ENCODE measurements at regions not wholly inside any gene's neighbourhood (a gene's known extent, or its start where the extent isn't known, plus 50 kb on each side); places are given as distances from the start of the nearest gene placed in this dataset.
A peak's percentile ranks its signal among the peaks of the same experiment; 100 is the strongest.

DNA sequence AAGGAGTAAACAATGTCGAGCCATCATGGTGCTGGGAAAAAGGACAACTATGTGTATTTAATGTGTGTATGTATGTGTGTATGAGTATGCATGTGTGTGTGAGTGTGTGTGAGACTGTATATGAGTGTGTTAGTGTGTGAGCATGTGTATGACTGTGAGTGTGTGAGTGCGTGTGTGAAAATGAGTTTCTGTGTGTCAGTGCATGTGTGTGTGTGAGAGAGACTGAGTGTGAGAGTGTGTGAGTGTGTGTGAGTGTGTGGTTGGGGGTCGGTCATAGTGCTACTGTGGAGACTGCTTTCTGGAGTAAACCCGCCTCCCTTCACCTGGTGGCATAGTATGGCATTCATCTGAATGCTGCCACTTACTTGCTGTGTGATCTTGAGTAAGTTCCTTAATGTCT lies 567.4 kb downstream of the FGF9 start:
- CTCF ChIA-PET, result no interaction called here
- no peak for TF ChIP-seq ZFP69B (tag by site-specific recombination; IDR thresholded peaks at IDR 0.05)
- no peak for TF ChIP-seq ZNF350 (tag by site-specific recombination; IDR thresholded peaks at IDR 0.05)
- TF ChIP-seq SCRT2 (tag by site-specific recombination; IDR thresholded peaks at IDR 0.05), result no peak
- no peak for TF ChIP-seq ZNF274 (IDR thresholded peaks at IDR 0.05; ENCODE audit: low read length)
- TF ChIP-seq ZNF274 (tag by site-specific recombination; IDR thresholded peaks at IDR 0.05; ENCODE audit: borderline replicate concordance), result no peak
- no peak for TF ChIP-seq ZNF521 (tag by site-specific recombination; IDR thresholded peaks at IDR 0.05)
- no peak for TF ChIP-seq REPIN1 (tag by site-specific recombination; IDR thresholded peaks at IDR 0.05; ENCODE audit: low read depth)
- TF ChIP-seq, protein P1, sequence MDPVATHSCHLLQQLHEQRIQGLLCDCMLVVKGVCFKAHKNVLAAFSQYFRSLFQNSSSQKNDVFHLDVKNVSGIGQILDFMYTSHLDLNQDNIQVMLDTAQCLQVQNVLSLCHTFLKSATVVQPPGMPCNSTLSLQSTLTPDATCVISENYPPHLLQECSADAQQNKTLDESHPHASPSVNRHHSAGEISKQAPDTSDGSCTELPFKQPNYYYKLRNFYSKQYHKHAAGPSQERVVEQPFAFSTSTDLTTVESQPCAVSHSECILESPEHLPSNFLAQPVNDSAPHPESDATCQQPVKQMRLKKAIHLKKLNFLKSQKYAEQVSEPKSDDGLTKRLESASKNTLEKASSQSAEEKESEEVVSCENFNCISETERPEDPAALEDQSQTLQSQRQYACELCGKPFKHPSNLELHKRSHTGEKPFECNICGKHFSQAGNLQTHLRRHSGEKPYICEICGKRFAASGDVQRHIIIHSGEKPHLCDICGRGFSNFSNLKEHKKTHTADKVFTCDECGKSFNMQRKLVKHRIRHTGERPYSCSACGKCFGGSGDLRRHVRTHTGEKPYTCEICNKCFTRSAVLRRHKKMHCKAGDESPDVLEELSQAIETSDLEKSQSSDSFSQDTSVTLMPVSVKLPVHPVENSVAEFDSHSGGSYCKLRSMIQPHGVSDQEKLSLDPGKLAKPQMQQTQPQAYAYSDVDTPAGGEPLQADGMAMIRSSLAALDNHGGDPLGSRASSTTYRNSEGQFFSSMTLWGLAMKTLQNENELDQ (tag by site-specific recombination; IDR thresholded peaks at IDR 0.05; ENCODE audit: low read depth), result no peak
- no peak for TF ChIP-seq HOXA7 (CRISPR knock-in tag; IDR thresholded peaks at IDR 0.05; ENCODE audit: borderline replicate concordance)
- no peak for TF ChIP-seq ZNF394 (tag by site-specific recombination; IDR thresholded peaks at IDR 0.05; ENCODE audit: borderline replicate concordance)
- TF ChIP-seq ZNF174 (tag by site-specific recombination; IDR thresholded peaks at IDR 0.05), result no peak
- no peak for TF ChIP-seq ZFP3 (tag by site-specific recombination; IDR thresholded peaks at IDR 0.05; ENCODE audit: low read depth)
- no peak for TF ChIP-seq ZNF561 (tag by site-specific recombination; IDR thresholded peaks at IDR 0.05; ENCODE audit: borderline replicate concordance)
- TF ChIP-seq ZBTB20 (tag by site-specific recombination; IDR thresholded peaks at IDR 0.05), result no peak
- no peak for TF ChIP-seq ZNF792 (tag by site-specific recombination; IDR thresholded peaks at IDR 0.05)
- no peak for TF ChIP-seq YY2 (tag by site-specific recombination; IDR thresholded peaks at IDR 0.05)
- TF ChIP-seq SCRT1 (tag by site-specific recombination; IDR thresholded peaks at IDR 0.05; ENCODE audit: borderline replicate concordance), result no peak
- TF ChIP-seq ZNF138 (tag by site-specific recombination; IDR thresholded peaks at IDR 0.05; ENCODE audit: borderline replicate concordance), result no peak
- no peak for TF ChIP-seq SP3 (tag by site-specific recombination; IDR thresholded peaks at IDR 0.05)
- TF ChIP-seq ZBTB7A (tag by site-specific recombination; IDR thresholded peaks at IDR 0.05; ENCODE audit: low read depth), result no peak

DNA sequence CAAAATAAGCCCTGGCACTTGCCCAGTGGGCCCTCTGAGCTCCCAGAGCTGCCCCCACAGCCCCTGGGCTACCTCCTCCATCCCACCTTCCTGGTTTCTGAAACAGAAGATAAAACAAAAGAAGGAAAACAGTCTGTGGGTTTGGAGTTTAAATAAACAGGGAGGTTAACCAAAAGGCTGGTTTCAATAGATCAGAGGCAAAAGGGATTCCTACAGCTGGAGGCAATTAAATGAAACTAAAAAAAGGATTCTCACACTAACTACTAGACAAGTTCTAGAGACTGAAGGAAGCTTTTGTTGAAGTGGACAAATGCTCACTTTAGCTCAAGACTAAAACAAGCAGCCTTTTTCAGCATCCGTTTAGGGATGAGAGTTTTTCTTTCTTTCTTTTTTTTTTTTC lies 569.8 kb downstream of the FGF9 start:
- no peak for TF ChIP-seq ZNF747 (tag by site-specific recombination; IDR thresholded peaks at IDR 0.05)
- TF ChIP-seq EGR2 (tag by site-specific recombination; IDR thresholded peaks at IDR 0.05; ENCODE audit: low read depth), result peak; percentile 64
- TF ChIP-seq REPIN1 (tag by site-specific recombination; IDR thresholded peaks at IDR 0.05; ENCODE audit: low read depth), result no peak
- no peak for TF ChIP-seq ZNF292 (tag by site-specific recombination; IDR thresholded peaks at IDR 0.05; ENCODE audit: borderline replicate concordance, low read depth)
- no peak for TF ChIP-seq ZFP41 (tag by site-specific recombination; IDR thresholded peaks at IDR 0.05; ENCODE audit: borderline replicate concordance)
- no peak overlapping the region for H3K27ac ChIP-seq (ENCODE audit: extremely low read depth, low read depth, low read length)
- ChIA-PET CTCF (interaction anchor here (0.6 to 0.7 kb wide), 2 partner anchors 277 to 1272 kb away, joined by 3 to 8 read pairs; no protein-coding TSS in a partner anchor), POLR2A (no interaction called here)
- no peak overlapping the region for H3K4me3 ChIP-seq (ENCODE audit: low read depth, low read length)
- H3K9me3 ChIP-seq (ENCODE audit: control insufficient read depth, insufficient read depth, low read depth, low read length), result no peaks in the 10 kb centered on the region
- H3K4me1 ChIP-seq (ENCODE audit: control insufficient read depth, insufficient read depth, low read length), result no peaks in the 10 kb centered on the region
- no peaks in the 10 kb centered on the region for H3K36me3 ChIP-seq (ENCODE audit: control insufficient read depth in 2 of 2, insufficient read depth in 1 of 2, low read length in 2 of 2)

More for the DNA sequence above, 567.4 kb downstream of the FGF9 start:
- POLR2A ChIA-PET, result no interaction called here
- Histone ChIP-seq H3K27ac (ENCODE audit: extremely low read depth, low read depth, low read length) (no peak overlapping the region), H3K36me3 (ENCODE audit: control insufficient read depth in 2 of 2, insufficient read depth in 1 of 2, low read length in 2 of 2) (no peaks in the 10 kb centered on the region), H3K9me3 (ENCODE audit: control insufficient read depth, insufficient read depth, low read depth, low read length) (no peaks in the 10 kb centered on the region), H3K4me1 (ENCODE audit: control insufficient read depth, insufficient read depth, low read length) (0 out of 2 replicates have a peak, but pooled peaks cover 2% of the 10 kb centered on the region), H3K4me3 (ENCODE audit: low read depth, low read length) (no peak overlapping the region)
